ENCODE measurements at regions not wholly inside any gene's neighbourhood (a gene's known extent, or its start where the extent isn't known, plus 50 kb on each side); places are given as distances from the start of the nearest gene placed in this dataset.

DNA sequence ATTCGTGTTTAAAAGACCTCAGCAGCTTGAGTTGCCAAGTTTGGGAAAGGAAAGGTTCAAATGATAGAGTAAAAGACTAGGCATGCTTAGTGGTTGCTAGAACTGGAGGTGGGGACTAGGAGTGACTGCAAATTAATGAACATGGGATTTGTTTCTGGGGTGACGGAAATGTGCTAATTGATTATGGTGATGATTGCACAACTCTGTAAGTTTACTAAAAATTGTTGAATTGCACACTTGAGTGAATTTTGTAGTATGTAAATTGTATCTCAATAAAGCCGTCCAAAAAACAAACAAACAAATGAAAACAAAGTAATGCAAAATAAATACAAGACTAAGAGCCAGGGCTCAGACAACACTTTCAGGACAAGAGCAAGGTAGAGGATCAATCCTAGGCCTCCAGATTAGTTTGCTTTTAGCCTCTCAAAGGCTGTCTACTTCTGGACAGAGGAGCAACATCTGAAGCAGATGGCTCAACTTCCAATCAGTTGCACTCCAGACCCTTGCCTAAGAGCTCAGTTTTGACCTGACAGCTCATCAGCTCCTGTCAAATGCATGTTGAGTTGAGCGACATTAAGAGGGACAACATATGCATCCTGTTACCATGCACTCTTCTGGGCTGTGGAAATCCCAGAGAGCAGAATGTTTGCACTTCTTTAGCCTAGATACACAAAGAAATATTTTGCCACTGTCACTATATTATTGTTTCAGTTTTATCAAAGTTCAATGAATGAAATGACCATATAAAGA lies 111.2 kb upstream of the ASIC2 start:
- DNase-seq = no peak

DNA sequence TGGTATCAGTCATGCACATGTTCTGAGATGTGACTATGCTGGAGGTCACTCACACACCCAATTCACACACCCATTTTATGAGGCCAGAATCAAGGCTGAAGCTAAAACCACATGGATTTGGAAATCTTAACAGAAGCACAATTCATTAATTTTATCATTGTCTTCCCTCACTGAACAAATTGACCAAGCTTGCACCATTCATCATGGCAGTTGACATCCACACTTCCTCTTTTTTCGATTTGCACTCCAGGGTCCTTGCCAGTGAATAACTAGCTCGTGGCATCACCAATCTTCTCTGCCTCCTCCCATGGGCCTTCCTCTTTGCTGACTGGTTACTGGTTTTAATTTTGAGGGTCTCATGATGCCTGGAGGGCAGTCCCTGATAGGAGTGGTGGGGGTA lies 123.0 kb upstream of the ASIC2 start:
- DNase-seq = no peak

DNA sequence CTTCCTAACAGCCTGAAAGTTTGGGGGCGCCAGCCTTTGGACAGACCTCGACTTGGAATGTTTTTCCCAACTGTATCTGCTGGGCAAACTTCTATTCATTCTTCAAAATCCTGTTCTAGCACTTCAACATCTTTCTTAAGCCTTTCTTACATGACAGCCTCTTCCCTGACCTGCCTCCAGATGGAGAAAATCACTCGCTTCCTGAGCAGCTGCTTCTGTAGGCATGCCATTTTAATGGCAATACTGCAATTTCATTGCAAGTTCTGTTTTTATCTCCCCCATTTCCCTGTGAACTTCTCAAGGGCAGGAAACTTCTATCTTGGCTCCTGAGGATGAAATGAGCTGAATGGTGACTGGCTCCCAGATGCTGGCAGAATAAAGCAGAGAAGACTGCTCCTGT lies 128.8 kb upstream of the ASIC2 start:
- DNase-seq = no peak

DNA sequence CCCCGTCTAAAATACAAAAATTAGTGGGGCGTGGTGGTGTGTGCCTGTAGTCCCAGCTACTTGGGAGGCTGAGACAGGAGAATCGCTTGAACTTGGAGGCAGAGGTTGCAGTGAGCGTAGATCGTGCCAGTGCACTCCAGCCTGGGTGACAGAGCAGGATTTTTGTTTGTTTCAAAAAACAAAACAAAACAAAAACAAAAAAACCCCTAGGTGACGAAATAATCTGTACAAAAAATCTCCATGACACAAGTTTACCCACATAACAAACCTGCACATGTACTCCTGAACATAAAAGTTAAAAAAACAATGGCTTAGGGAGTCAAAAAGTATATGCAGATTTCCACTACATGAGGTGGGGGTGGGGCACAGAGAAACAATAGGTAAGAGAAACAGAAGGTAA lies 140.5 kb upstream of the ASIC2 start:
- no peak for DNase-seq

DNA sequence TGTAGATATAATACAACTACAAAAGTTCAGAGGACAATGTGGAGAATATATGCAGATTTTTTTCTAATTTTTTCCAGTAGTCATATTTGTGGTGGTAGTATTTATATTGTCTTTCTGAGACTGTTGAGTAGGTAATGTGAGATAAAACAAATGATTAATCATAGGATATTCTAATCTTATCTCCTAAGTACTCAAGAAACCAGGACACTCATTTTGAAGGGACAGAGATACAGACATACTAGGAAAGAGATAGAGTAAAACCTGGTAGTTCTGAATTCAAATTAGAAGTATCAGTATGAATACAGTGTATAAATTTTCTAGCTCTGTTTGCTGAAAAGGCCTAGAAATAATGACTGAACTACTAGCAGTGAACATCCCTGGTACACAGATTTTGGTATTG lies 141.7 kb upstream of the ASIC2 start:
- DNase-seq = no peak

DNA sequence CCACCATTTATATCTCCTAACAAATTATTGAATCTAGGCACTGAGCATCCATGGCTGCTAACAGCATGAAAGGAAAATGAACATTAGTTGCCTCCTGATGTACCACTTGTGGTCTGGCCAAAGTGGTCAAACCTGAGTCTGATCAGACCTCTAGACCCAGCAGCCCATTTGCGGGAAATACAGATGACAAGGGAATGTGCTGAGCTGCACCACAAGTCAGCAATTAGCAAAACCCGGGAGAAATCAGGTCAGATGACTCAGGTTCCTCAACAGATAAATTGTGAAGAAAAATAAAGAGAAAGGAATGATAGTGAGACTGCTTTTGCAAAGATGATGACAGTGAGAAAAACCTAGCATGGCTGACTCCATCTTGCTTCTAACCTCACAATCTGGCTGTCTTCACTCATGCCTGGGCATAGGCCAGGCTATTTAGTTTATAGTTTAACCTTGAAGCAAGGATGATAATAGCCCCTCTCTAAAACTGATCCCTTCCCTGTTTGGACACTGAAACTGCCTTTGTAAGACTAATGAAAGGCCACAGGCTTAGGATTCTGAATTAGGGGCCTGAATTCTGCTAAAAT lies 142.7 kb upstream of the ASIC2 start:
- no peak for DNase-seq

DNA sequence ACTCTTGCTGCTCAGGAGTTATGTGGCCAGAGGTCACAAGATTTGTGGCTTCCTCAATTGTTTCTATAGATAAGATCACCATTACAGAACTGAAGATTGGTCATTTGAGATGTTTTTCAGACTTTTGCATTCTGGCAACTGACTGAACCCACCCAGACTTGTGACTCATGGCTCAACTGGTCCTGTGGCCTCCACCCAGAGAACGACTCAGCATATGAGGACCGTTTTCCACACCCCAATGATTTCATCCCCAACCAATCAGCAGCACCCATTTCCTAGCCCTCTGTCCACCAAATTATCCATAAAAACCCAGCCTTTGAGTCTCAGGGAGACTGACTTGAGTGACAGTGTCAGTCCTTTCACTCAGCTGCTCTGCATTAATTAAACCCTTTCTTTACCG lies 143.2 kb upstream of the ASIC2 start:
- no peak for DNase-seq

DNA sequence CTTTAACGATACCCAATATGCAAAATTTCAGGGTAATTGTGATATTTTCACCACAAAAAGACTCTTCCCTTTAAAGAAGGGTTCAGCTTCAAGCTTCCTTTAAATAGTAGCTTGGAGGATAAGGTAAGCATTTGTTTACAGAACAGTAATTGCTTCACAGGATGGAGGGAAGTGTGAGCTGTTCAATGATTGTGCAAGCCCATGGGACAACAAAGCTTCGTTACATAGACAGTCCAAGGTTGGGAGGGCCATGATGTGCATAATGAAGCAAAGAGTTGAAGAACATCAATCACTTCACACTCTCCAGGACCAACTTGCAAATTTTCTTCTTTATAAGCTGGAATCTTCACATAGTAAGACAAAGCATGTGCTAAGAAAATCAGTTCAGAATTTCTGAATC lies 145.0 kb upstream of the ASIC2 start:
- no peak for DNase-seq

DNA sequence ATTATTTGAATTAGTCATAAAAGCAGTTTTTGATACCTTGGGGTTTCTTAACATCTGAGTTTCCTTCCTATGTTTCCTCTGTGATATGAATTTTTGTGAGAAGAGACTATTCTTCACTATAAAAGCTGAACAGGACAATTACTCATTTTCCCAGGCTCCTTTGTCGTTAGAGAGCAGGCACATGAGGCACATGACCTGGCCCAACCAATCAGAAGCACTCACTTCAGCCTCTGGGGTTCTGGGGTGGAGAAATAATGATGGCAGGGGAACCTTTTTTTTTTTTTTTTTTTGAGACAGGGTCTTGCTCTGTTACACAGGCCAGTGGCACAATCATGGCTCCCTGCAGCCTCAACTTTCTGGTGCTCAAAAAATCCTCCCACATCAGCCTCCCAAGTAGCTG lies 145.5 kb upstream of the ASIC2 start:
- no peak for DNase-seq

DNA sequence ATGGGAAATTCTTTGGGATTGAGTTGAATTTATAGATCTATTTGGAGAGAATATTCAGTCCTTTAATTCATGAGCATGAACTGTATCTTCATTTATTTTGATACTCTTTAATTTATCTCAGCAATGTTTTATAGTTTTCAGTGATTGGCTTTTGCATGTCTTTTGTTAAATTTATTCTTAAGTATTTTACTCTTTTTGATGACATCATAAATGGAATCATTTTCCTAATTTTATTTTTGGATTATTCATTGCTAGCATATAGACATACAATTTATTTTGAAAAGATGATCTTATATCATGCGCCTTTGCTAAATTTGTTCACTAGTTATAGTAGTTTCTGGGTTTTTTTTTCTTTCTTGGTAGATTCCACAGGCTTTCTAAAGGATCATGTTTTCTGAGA lies 149.2 kb upstream of the ASIC2 start:
- no peak for DNase-seq

DNA sequence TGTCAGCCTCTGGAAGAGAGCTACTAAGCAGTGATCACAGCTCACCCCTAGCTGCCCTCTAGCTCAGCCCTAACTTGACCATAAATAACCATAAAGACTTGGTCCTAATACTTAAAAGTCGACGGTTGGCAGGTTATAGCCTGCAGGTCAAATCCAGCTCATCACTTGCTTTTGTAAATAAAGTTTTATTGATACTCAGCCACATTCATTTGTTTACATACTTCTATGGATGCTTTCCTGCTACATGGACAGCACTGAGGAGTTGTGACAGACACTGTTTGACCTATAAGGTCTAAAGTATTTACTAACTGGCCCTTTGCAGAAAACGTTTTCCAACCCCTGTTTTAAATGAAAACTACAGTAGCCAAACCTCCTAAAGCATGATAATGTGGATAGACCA lies 151.6 kb upstream of the ASIC2 start:
- DNase-seq = no peak

DNA sequence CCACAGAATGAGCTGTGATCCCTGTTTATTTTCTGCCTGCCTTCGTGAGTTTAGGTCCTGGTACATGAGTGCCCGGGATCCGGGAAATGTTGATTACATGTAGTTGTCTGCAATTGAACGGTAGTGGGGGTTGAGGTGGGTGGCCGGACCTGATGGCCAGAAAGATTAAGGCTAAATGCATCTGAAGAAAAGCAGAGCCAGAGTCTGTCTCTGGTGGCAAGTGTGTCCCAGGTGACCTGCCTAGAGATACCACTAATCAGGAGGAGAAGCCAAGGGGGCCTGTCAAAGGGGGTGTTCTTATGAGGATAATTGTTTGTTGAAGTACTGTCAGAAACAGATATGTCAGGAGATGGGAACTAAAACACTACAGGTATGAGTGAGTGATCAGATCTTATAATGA lies 154.0 kb upstream of the ASIC2 start:
- DNase-seq = no peak

DNA sequence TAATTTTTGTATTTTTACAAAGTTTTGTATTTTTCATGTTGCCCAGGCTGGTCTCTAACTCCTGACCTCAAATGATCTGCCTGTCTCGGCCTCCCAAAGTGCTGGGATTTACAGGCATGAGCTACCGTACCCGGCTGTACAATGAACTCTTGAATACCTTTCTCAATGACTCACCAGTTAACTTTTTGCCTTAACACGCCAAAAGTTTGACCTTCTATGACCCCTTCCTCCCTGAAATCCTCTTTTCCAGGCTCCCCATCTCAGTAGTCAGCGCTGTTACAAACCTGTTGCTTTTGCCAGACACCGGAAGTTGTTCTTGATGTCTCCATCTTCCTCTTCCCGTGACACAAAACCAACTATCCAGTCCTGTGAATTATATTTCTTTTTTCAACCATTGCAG lies 158.1 kb upstream of the ASIC2 start:
- DNase-seq = no peak

DNA sequence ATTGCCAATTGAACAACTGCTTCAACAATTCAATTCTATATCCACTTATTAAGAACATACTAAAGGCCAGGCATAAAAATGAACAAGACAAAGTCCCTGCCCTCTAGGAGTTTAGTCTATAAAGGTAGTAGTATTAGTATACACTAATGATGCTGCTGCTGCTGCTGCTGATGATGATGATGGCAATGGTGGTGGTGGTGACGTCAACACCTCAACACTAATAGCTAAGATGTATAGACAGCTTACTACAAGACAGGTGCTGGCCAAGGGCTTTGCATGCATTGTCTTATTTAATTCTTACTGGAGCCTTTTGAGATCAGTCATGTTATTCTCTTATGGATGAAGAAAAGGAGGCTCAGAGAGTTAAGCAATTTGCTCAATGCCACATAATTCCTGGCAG lies 164.4 kb upstream of the ASIC2 start:
- DNase-seq = no peak

DNA sequence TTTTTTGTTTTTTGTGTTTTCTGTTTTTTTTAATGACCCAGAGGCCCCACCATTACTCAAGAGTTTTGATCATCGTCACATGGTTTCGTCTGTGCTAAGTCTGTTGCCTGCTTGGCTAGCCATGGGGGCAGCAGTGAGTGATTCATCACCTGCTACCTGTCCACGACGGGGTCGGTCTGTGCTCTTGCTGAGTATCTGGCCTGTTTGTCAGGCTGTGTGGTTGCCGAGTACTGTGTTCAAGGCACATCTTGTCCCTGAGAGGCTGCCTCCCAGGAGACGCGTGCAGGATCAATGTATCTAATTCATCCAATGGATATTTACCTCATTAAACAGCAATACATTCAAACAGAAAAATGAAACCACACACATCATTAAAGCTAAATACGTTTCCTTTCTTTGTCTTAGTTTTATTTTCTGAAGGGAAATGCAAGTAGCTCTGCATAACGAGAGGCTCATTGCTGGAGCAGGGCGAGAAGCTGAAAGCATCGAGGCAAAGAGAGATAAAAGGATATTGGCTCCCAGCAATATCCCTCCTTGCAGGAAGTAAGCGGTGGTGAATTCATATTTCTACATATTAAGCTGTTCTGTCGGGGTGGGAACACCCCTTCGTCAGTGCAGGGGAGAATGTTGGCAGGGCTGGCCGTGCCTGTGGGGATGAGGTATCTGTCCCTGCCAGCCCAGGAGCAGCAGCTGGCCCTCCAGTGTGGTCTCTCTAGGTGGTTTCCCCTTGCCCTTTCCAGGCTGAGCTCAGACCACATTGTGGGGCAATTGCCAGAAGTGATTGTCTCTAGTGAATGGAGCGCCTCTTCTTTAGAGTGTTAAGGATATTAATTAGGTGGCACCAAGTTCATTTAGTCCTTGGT lies 166.2 kb upstream of the ASIC2 start:
- no peak for DNase-seq

DNA sequence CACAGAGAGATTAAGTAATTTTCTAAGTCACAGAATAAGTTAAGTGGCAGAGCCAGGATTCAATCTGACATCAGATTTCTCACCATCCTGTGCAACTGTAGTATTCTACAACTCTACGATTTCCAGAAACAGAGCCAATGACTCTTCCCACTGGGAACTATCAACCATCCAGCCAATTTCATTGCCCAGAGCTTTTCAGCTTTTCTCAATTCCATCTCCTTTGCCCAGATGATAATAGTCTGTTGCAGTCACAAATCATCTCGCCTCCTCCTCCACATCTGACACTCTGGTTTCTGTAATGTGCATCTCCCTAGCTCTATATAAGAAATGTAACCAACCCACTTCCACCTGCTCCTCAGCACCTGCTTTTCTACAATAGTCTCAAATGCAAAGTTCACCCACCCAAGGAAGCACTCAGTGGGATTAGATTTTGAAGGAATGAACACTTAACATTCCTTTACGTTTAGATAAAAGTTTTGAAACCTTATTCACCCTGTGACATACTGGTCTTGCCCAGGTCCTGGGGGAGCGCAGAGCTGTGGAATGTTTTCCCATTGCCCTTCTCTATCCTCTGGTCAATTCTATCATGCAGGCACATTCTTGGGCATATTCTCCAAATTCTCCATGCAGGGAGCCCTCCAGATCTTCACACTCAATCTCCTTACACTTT lies 167.8 kb upstream of the ASIC2 start:
- no peak for DNase-seq

DNA sequence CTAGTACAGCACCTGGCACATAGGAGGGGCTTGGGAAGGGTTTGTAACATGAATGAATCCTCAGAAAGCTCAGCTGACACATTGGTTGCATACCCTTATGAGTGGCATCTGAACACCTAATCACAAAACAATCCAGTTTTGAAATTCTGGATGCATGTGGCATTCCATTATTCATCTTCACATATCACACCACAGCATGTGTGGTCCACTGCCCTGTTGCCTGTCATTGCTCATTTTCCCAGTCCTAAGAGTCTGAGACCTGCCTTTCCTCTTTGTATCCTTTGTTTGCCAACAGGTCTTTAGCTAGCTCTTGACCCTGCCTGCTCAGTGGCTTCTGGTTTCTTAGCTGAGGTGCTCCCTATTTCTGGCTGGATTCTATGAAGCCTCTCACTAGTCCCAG lies 170.8 kb upstream of the ASIC2 start:
- no peak for DNase-seq

DNA sequence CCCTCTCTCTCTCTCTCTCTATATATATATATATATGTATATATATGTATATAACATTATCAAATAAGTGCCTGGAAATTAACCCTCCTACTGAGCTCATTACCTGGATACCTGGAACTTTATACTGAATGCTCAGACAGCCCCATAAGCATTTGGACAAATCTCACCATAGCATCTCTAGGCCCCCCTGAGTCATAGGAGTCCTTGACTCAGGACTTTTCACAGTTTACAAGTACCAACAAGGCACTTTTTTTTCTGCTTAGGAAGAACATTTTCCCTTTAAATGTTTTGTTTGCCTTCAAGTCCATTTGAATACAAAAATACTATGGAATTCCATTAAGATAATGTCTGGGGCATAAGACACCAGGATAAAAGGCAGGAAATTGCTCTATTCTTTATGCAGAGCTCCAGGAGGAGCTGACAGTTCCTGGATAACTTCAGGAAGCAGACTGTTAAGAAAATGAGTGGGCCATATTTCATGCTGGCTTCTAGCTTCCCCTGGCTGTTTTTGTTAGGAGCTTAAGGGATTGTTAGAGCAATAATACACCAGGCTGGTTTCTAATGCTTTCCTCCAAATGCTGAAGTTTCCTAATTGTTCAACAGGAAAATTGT lies 171.7 kb upstream of the ASIC2 start:
- no peak for DNase-seq

DNA sequence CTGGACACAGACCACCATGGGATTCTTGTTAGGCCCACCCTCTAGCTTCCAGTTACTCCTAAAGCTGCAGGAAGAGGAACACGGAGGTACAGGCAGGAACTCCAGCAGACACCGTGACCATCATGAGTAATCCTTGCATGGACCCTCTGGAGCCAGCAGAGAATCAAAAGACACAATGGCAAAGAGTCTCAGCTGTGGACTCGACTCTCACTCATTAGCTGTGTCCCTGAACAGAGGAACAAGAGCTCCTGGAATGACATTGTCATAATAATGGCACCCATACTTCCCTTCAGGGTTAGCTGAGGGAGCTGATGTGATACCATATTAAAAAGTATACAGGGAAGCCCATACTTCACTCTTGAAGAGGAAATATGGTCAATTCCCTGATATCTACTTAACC lies 176.3 kb upstream of the ASIC2 start:
- DNase-seq = no peak

DNA sequence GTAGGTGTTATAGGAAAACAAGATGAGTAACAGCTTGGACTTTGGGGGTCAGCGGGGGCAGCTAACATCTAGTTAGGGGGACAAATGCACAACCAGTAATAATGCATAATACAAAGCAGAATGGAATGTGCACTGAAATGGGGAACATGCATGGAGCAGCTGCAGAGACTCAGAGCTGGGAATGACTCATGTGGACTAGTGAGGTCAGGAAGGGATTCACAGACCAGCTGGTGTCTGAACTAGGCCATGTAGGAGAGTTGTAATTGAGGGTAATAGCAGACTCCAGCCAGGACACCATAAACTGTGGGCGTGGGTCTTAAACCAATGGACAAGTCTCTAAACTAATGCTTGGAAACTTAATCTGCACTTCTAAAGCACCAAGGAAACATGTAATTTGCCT lies 176.8 kb upstream of the ASIC2 start:
- DNase-seq = no peak

DNA sequence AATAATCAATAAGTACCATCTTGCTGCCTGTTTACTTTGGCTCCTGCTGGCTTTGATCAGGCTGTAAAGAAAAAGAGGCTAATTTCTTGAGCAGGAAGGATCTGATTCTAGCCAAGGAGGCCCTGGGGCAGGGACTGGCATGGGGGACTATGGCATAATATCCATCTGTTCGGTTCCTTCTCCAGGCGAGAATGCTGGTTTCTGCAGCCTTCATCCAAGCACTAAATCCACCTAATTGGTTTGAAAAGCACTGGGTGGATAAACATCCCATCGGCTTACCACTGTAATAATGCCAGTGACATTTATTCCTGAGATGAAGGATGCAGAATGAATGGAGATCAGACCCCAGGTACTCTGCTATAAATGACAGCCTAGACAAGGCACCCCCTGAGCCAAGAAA lies 180.0 kb upstream of the ASIC2 start:
- no peak for DNase-seq

DNA sequence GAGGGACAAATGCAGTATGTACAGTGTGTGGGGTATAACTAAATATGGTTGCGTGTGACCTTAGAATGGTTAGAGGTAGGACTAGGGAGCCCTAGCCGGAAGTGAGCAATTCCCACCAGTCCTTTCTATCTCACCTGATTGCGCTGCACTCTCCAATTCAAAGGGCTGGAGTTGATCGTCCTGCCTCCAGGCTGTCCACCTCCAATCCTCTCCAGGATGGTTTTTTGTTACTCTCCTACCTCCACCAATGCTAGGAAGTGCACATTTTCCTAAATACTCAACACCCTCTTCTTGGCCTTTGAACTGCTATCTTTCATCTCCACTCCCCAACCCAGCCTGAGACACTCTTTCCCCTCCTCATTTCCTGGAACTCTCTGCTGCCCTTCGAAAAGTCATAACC lies 181.7 kb upstream of the ASIC2 start:
- no peak for DNase-seq

DNA sequence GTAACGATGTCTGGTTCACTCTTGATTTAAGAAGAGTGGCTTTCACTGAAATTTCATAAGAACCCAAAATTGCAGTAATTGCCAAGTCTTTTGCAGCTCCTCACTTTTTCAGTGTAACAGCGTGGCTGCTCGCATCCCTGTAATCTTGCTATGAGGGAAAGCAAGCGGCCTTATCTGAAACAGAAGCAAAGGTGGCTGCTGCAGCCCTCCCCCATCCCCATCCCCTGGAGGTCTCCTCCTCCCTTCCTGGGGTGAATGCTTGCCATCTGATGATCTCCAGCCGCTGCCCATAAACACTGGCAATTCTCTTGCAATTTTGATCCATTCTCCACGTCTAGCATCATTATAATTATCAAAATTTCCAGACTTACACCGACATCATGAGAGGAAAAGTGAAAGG lies 182.5 kb upstream of the ASIC2 start:
- DNase-seq = no peak
